Lung (tissue), 11 donors: ENCODE measurements at regions not wholly inside any gene's neighbourhood (a gene's known extent, or its start where the extent isn't known, plus 50 kb on each side); places are given as distances from the start of the nearest gene placed in this dataset.

Source experiments
- ATAC-seq: fragments of 200-7000 bp; cut with Tn5 transposase; one replicate; pipeline ENCODE4 v1.9.1; 2020; ENCODE audit warnings: moderate number of reproducible peaks; ENCODE audit not compliant: insufficient read depth, low FRiP score
- DNase-seq, 3 donors: peaks; one replicate each; pipeline ENCODE4 v3.0.0-alpha.2; 2013 to 2017
- H3K27ac ChIP-seq, 2 donors: one replicate each; pipeline ENCODE4 v1.5.1; 2013; ENCODE audit warnings: mild to moderate bottlenecking in 2 of 2, moderate library complexity in 2 of 2, control low read depth in 1 of 2, inconsistent platforms in 1 of 2, low read depth in 1 of 2, low read length in 1 of 2
- H3K27me3 ChIP-seq, 3 donors: one replicate each; pipeline ENCODE4 v1.5.1; 2013; ENCODE audit warnings: low read length in 2 of 3; ENCODE audit not compliant: control insufficient read depth in 3 of 3, insufficient read depth in 3 of 3
- H3K36me3 ChIP-seq, 4 donors: one replicate each; pipeline ENCODE4 v1.5.1; 2013; ENCODE audit warnings: low read length in 4 of 4, mild to moderate bottlenecking in 1 of 4, moderate library complexity in 1 of 4; ENCODE audit not compliant: control insufficient read depth in 4 of 4, insufficient read depth in 4 of 4
- H3K4me1 ChIP-seq, 5 donors: one replicate each; pipeline ENCODE4 v1.5.1; 2013; ENCODE audit warnings: low read length in 5 of 5, mild to moderate bottlenecking in 2 of 5, moderate library complexity in 1 of 5; ENCODE audit not compliant: control insufficient read depth in 5 of 5, insufficient read depth in 5 of 5
- H3K4me3 ChIP-seq: one replicate; pipeline ENCODE4 v1.5.1; 2013; ENCODE audit warnings: mild to moderate bottlenecking, control low read depth, moderate library complexity
- H3K9ac ChIP-seq, 2 donors: one replicate each; pipeline ENCODE4 v1.5.1; 2013; ENCODE audit warnings: low read length in 2 of 2, control low read depth in 1 of 2; ENCODE audit not compliant: insufficient read depth in 1 of 2
- H3K9me3 ChIP-seq, 4 donors: one replicate each; pipeline ENCODE4 v1.5.1; 2013; ENCODE audit warnings: low read length in 3 of 4, mild to moderate bottlenecking in 1 of 4, moderate library complexity in 1 of 4; ENCODE audit not compliant: control insufficient read depth in 4 of 4, insufficient read depth in 3 of 4
- CTCF ChIP-seq: IDR thresholded peaks from 2 replicates; pipeline ENCODE4 v1.5.1; 2012; ENCODE audit warnings: mild to moderate bottlenecking; ENCODE audit errors: control extremely low read depth, extremely low read depth
- WGBS, 2 donors: extraction: QIAGEN DNeasy Blood & Tissue Kit; methylation state at CpG; one replicate each; pipeline ENCODE4 v1.1.7; 2013; 5-methylcytosine and 5-hydroxymethylcytosine counted together
- donor health status: control.
- donor health status: control.
- donor health status: Bipolar disorder and iron deficiency.
- donor health status: healthy.
- donor health status: DM: yes; HTN: yes; CAD: no.

GRCh38 chr4:24470666-24471485, 113.5 kb downstream of the DHX15 start:
- no peak for ATAC-seq
- DNase-seq, result peak; percentile 73 to 76 (median 75)
- Histone ChIP-seq H3K9me3 (peaks cover 0 to 2% (median 0%) of the 10 kb centered on the region in 4 donors), H3K4me3 (no peak overlapping the region), H3K4me1 (peaks cover 0 to 28% (median 10%) of the 10 kb centered on the region in 5 donors), H3K27ac (peak overlapping the region in 1 of 2 donors; percentile 30), H3K9ac (no peak overlapping the region), H3K27me3 (peaks cover 3 to 22% (median 8%) of the 10 kb centered on the region in 3 donors), H3K36me3 (no peaks in the 10 kb centered on the region)
- TF ChIP-seq CTCF, result no peak
- WGBS, 2 donors, result 0 to 1% methylated on average over 61 to 90 of the region's 90 CpGs

- Histone ChIP-seq H3K27me3 (peaks cover 3 to 22% (median 6%) of the 10 kb centered on the region in 3 donors), H3K27ac (no peak overlapping the region), H3K9me3 (peaks cover 0 to 2% (median 0%) of the 10 kb centered on the region in 4 donors), H3K36me3 (peaks cover 0 to 2% (median 0%) of the 10 kb centered on the region in 4 donors), H3K4me1 (peaks cover 0 to 28% (median 10%) of the 10 kb centered on the region in 5 donors), H3K9ac (no peak overlapping the region), H3K4me3 (no peak overlapping the region)
- no peak for TF ChIP-seq CTCF
- ATAC-seq, result no peak
- DNase-seq, result no peak
- 85 to 86% methylated on average over 5 of the region's 5 CpGs for WGBS, 2 donors
Measured at GRCh38 chr4:24468071-24468470, 116.3 kb downstream of the DHX15 start.

- Histone ChIP-seq H3K4me1 (peaks cover 0 to 15% (median 5%) of the 10 kb centered on the region in 5 donors), H3K27me3 (peaks cover 0 to 8% (median 3%) of the 10 kb centered on the region in 3 donors), H3K9ac (no peak overlapping the region), H3K9me3 (no peaks in the 10 kb centered on the region), H3K36me3 (peaks cover 0 to 2% (median 0%) of the 10 kb centered on the region in 4 donors), H3K27ac (no peak overlapping the region), H3K4me3 (no peak overlapping the region)
- no peak for TF ChIP-seq CTCF
- DNase-seq, result peak; percentile 17 to 53 (median 17)
- WGBS, 2 donors, result 71 to 82% methylated on average over 7 of the region's 7 CpGs
- ATAC-seq, result no peak
Measured at GRCh38 chr4:24464566-24464965, 119.8 kb downstream of the DHX15 start.
